NOMO-1 treated with dmso at 0.1 percent for 144 hours (cell line): ENCODE measurements at regions not wholly inside any gene's neighbourhood (a gene's known extent, or its start where the extent isn't known, plus 50 kb on each side); places are given as distances from the start of the nearest gene placed in this dataset.
"Not testable (repeated sequence)": the region's sequence is repeated elsewhere in the genome, so short reads cannot be mapped to it uniquely, and the experiment has no call there.

Experiments
- DNase-seq: peaks from one replicate; lab custom pipeline; 2025; ENCODE audit not compliant: unreplicated experiment; lab: John Stamatoyannopoulos, UW

DNA sequence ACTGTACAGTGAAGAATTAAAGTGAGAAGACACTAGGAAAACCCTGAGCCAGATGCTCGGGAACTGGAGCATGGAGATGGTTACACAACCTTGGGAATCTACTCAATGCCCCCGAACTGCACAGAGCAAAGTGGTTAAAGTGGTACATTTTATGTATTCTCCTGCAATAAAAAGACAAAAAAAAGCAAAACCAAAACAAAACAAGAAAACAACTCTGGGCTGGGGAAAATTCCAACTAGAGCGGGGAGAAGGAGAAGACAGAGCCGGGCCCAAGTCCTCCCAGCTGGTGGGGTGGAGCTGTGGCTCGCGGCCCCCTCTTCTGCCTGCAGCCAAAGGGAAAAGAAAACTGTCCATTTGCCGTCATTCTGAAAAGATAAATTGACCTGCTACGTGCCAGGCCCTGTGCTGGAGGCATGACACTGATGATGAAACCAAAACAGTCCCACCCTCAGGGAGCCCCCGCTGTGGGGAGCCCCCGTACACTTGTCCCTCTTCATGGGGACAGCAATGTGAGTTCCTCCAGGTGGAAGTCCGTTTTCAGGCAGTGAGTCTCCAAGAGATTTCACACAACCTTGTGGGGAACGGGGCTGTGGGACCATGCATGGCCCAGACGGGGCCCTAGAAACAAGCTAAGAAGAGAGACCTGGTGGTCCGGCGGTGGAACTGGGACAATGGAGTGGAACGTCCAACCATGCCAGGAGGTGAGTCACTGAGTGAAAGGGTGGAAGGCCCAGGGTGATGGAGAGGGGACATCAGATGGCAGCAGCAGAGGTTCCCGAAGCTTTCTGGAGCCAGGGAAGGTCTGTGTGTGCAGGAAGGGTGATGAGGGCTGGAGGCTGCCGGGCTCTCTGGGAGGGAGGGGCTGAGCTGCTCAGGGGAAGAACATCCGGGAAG lies 114.8 kb upstream of the COL5A1 start:
- DNase-seq: no peak

DNA sequence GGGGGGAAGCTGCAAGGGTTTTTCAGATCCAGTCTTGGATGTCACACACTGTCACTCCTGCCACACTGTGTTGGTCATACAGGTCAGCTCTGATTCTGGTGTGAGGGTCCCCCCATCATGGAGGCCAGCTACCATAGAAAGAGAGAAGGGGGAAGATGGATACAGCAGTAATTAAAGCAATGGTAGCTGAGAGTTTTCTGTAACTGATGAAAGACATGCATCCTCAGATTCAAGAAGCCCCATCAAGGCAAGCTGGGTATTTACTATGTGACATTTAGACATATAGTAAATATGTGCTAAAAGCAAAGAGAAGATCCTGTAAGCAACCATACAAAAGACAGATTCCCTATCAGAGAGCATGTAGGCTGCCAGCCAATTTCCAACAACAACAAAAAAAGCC lies 110.9 kb upstream of the COL5A1 start:
- DNase-seq: no peak

DNA sequence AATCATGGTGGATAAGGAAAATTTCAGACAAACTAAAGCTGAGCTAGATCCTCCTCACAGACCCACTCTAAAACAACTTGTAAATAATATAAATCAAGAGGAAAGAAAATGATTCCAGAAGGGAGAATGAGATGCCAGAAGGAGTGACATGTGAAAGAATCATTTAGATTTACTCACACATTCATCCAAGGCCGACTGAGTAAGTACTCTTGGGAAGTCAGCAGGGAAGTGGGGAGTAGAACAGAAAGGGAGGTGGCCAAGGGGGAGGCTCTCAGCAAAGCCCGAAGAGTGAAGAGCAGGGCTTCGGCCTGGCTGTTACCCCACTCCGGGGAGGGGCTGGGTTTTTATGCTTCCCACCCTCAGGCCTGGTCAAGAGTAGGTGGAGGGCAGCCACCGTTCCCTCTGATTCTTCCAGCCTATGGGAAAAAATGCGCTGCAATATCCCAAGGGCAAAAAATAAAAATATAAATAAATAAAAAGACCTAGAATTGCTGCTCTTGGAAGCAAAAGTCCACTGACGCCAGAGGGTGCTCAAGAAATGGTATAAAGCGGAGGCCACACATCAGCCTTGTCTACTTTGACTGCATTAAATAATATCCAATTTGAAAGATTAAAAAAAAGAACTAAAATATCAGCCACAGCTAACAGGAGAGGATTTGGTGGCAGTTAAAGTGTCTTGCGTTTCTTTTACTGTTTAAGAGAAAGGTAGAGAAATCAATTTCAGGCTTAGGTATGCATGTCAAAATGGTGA lies 110.2 kb upstream of the COL5A1 start:
- no peak for DNase-seq

DNA sequence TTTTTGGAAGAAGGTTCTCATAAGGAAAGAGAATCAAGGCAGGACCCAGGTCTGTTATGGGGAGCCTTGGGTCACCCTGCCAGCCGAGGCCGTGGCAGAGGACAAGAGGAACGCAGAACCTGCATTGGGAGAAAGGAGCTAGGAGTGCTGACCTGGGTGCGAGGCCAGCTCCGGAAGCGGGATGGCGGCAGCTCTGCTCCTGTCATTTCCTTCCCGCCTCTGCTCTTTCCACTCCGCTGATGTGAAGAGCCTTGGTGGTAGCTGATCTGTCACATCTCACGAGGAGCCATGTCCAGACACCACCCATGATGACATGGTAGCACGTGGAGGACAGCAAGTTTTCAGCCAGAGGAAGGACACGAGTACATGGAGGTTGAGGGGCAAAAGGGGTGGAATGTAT lies 109.5 kb upstream of the COL5A1 start:
- no peak for DNase-seq

DNA sequence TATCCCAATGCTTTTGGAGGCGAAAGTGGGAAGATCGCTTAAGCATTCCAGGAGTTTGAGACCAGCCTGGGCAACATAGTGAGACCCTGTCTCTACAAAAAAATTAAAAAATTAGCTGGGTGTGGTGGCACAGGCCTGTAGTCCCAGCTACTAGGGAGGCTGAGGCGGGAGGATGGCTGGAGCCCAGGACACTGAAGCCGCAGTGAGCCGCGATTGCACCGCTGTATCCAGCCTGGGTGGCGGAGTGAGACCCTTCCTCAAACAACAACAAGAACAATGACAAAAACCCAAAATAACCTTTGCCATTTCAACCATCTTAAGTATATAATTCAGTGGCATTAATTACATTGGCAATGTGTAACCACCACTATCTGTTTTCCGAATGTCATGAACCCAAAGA lies 108.9 kb upstream of the COL5A1 start:
- not testable (repeated sequence) for DNase-seq

DNA sequence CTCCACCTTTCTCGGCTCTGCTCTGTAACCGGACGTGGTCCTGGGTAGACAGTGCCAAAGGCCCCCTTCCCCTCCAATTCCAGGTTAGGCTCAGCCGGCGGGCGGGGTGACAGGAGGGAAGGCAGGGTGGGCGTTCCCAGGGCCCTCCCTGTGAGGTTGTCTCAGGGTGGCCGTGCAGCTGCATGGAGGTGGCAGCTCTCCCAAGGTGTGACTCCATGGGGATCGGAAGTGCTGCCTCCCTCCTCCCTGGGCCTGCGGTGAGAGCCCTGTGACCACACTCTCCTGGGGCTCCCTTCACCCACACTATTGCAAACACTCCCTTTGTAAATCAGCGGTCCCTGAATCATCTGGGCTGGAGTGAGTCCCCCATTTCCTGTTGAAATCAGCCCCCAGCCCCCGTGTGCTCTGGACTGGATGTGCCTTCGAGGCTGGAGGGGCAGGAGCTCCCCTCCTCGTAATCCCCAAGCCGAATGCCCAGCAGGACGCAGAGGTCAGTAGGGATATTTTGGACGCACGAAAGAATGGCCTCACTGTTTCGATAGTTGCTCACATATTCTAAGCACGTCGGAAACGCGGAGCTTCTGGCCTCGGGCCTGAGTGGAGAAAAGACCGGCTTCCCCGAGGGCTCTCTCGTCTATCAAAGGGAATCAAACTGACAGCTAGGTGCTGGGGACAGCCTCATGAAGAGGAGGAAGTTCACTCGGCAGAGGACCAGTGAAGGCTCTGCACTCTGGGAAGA lies 107.6 kb upstream of the COL5A1 start:
- DNase-seq: no peak

DNA sequence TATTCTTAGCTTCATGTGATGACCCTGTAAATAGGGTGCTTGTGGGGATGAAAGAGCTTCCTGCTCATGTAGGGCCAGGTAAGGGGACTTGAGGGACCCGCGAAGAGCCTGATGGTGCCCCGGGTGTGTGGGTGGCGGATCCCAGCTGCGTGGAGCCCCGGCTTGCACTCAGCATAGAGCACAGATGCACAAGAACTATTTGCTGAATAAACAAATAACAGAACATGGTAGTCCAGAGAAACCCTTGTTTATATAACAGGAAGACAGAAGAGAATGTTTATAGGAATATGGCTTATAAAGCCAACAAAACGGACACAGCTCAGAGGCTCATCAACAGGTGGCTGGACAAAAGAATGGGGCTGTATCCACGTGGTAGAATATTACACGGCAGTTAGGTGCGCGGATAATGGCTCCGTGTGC lies 106.9 kb upstream of the COL5A1 start:
- DNase-seq: no peak

DNA sequence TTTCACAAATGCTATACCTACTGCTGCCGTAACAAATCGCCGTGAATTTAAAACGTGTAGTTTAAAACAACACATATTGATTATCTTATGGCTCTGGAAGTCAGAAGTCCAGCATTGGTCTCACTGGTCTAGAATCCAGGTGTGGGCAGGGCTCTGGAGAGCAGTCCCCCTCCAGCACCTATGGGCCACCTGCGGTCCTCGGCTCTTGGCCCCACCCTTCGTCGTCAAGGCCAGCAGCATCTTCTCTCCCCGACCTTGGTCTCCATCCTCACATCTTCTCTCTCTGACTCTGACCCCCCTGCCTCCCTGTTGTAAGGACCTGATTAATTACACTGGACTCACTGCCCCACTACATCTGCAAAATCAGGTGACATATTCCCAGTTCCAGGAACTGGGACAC lies 106.4 kb upstream of the COL5A1 start:
- DNase-seq: no peak

DNA sequence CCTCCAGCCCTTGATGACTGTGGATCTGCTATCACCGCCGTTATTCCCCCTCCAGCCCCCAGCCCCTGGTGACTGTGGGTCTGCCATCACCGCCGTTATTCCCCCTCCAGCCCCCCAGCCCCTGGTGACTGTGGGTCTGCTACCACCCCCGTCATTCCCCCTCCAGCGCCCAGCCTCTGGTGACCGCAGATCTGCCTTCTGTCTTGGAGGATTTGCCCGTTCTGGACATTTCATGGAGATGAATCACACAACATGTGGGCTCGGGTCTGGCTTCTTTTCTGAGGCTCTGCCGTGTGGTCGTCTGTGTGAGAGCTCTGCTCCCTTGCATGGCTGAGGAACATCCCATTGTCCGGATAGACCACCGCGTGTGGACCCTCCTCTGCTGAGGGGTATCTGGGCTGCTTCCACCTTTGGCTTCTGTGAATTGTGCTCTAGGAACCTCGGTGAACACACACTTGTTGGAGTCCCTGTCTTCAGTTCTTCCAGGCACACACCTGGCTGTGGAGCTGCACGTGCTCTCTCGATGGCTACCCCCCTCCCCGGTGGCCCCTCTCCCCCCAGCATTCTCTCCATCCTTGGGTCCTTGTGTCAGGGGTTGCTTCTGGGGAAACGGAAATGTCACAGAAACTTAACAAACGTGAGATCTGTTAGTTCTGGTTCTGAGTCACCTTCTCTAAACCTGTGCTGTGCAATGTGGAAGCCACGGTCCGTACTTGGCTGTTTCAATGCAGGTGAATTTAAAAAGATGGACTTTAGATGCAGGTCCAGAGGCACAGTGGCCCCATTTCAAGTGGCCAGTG lies 105.3 kb upstream of the COL5A1 start:
- no peak for DNase-seq

DNA sequence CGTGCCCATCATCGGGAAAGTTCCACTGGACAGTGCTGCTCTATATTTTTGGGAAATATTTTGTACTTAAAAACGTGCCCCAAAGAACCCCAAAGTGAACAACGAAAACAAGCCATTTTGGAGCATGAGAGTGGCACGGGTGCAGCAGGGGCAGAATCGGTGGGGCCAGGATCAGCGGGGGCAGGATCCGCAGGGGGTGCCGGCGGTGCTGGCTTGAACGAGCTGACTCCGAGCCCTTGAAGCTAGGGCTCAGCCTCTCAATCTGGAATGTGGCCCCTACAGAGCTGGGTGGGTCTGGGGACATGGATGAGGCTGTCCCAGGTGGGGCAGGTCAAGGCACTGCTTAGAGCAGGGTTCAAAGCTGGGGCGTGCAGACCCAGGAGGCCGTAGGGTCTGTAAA lies 104.7 kb upstream of the COL5A1 start:
- DNase-seq: no peak

DNA sequence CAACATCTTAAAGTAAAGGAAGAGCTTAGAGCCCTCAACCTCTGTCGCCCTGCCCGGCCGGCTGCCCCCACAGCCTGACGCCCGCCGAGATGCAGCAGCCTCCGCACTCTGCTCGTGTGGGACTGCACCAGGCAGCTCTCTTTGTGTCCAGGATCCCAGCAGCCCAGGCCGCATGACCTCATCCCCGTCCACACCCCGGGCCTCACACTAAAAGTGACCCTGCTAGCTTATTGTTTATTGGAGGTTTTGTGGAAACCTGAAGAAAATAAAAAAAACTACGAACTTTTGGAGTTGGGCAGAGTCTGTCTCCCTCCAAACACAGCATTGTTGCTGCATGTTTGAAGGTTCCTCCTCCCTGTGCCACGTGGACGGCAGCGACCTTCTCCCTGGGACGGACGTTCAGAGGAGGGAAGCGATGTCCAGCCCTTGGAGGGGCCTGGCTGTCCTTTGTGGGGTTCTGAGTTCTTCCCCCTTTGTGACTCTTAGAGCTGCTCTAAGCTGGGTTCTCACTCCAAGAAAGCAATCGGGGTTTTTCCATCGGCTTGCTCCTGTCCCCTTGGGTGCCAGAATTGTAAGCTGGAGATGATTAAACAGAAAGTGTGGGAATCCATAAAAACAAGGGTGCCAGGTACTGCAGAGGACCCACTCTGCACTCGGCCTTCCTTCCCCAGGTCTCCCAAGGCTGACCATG lies 103.5 kb upstream of the COL5A1 start:
- no peak for DNase-seq

DNA sequence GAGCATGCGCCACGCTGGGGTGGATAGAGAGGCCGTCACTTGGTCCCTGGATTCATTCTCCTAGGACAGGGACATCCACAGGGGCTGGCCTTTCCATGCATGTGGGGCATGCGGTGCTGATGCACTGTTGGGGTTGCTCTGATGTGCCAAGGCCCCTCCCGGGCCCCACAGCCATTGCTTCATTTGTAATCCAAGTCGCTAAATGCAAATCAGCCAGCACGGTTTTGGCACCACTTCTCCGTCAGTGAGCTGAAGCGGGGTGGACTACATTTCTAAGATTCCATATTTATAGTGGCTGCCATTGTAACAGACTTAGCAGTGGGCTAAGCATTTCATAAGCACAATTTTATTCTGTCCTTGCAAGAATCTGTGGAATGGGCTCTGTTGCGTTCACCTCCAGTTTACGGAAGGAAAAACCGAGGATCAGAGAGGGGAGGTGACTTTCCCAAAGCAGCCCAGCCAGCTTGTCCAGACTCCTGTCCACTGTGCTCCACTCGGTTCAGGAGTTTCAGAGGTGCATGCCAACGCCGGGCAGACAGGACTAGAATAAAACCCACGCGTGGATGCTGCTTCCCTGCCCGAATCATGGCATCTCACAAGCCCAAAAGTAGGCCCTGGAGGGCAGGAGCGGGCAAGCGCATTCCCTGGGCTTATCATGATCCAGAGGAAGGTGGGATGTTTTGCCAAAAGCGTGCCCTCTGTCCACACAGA lies 102.6 kb upstream of the COL5A1 start:
- DNase-seq: no peak

DNA sequence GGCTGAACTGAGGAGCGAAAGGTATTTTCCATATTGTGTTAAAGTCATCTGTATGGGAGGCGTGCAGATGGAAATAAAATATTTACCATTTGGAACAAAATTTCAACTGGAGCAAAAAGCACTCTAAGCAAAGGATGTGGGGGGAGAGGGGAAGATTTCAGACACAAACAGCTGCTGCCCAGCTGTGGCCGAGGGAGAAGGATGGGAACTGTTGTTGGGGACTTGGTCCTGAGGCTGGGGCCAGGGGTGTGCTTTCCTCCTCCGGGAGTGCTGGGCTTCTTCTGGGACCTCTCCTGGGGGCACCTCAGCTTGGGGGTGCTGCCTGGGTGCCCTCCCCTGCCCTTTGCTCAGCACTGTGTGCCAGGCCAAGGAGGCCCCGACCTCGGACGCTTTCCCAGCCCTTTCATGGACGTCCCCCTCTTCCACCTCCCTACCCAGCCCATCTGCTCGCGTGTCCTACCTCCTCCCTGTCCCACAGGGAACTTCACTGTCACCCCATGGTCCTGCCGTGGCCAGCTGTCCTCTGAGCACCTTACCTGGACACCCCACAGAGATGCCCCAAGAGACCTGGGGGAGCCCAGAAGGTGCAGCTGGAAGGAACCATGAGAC lies 101.9 kb upstream of the COL5A1 start:
- no peak for DNase-seq

DNA sequence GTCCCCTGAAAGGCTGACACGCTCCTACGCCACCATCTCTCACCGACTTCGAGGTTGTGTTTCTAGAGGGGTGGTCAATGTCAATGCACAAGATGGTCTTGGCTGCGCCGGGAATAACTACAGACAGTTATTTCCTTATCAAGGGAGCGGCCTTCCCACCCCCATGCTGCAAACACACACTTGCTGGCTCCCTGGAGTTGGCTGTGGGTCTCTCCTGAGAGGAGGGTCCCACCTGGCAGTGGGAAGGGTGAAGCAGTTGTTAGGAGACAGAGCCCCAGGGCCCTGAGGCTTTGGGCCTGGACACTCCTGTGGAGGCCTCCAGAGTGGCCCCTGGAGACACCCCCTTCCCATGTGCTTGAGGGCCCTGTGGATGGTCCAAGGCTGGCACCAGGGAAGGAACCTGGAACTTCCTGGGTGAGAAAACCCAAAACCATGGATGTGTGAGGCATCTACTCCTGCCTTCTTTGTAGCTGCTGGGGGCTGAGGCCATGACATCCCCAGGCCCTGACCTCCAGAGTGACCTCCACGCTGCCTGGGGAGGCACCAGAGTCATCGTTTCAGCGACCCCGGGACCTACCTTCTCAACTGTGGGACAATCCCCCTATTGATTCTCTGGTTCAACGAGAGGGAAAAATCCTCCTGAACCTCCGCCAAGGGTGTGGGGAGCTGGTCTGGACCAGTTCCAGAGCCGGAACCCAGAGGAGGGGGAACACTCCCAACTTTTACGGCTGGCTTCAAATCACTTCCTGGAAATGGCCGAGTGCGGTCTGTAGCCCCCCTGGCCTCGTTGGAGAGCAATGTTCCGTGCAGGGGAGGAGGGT lies 101.1 kb upstream of the COL5A1 start:
- no peak for DNase-seq

DNA sequence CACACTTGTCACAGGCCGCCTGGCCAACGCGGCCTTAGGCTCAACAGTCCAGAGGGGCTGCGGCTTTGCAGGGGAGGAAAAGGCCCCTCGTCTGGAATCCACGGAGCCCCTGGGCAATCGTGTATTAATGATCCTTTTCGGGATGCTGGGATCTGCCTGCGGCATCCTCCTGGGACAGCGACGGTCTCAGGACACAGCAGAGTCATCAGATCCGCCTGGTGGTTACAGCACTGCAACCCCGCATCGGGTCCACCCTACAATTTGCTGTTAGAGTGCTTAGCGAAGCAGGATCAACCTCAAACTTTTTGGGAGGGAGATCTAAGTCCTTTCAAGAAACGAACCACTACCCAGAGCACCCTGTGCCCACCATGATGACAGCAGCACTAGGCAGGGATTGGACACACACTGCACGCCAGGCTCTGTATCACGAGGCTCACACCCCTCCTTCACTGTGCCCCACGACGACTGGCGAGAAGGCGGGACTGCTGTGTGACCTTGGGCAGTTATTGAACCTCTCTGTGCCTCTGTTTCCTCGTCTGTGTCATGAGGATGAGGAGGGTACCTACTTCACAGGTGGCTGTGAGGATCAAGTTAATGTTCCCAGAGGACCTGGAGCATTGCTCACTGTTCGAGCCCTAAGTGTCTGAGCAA lies 100.4 kb upstream of the COL5A1 start:
- no peak for DNase-seq

DNA sequence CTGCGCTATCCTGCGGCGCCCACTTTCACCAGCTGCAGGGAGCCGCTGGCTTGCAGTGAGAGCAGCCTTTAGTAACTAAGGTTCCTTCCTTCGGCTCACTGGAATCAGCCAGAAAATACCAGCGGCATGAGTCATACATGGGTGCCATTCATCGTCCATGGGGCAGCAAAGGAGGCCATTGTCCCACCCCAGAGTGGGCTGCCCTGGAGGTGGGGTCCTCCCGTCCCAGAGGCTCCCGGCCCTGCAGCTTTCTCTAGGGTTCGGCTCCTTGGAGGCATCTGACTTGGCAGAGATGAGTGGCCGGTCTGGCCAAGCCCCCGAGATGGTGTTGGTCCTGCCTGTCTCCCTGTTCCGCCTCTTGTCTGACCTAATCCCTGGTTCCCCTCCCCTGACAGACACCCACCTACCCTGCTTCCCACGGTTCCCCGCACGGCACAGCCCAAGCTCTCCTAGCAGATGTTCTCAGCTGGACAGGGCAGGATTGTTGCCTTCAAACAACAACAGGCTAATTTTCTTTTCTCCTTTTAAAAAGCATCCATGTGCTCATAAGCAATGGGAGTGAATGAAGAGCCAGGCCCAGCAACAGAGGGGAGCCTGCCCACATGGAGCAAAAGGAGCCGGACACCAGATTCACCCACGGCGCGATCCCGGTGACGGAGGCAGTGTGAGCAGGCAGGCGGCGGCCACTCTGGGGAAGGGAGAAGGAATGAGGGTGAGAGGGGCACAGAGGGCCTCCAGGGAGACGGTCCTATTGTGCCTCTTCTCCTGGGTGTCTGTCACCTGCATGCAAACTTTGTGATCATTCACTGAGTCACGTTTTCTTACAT lies 97.0 kb upstream of the COL5A1 start:
- DNase-seq: no peak

DNA sequence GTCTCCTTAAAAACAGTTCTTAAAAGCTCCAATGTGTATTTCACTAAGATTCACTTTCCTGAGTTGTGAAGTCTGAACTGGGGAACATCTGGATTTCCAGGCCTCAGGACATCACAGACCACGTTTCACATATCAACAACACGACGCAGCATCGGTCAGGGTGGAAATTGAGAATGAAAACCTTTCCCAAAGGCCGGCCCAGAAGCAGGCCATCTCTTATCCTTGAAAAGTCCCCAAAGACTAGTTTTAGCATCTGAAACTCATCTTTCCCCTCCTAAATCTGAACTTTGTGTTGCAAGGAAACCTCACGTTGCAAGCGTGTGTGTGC lies 96.4 kb upstream of the COL5A1 start:
- DNase-seq: no peak
